HG03045 (cell line): ENCODE measurements at regions not wholly inside any gene's neighbourhood (a gene's known extent, or its start where the extent isn't known, plus 50 kb on each side); places are given as distances from the start of the nearest gene placed in this dataset.

ENCODE experiments used
- ATAC-seq: cut with Tn5 transposase; IDR thresholded peaks from one replicate; pipeline ENCODE4 v1.9.1; 2021; ENCODE audit warnings: mild to moderate bottlenecking, moderate library complexity; ENCODE audit not compliant: unreplicated experiment

DNA sequence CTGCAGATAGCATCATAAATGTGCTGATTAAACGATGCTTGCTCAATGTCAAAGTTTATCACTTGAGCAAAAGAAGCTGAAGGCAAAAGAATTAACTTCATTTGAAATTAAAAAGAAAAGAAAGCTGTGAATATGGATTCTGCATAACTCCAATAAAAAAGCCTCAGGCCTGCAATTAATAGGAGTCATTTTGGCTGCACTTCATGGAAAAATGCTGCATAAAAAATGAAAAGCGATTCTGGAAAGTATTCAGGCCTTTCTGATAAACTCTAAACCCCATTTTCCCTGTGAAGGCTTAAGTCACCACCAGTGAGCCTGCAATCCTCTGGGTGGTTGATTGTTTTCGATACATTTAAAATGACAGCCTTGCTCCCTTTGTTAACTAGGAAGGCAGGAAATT, 1793.4 kb downstream of the SUCLG1 start:
- no peak for ATAC-seq

DNA sequence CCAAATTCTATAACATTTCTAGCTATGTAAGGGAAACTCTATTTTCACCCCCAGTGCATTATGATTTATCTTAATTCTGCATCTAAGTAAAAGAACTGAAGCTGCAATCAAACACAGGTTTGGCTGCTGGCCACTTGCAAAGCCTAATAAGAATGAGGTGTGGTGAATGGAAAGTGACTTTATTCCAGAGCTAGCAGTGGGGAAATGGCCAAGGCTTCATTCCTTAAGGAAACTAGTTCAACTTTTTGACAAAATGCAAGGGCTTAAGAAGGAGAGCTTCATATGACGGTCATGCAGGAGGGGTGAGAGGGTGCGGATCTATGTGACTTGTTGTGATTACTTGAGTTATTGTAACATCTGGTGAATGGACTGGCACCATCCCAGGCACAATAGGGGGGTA, 1802.0 kb downstream of the SUCLG1 start:
- ATAC-seq: no peak

DNA sequence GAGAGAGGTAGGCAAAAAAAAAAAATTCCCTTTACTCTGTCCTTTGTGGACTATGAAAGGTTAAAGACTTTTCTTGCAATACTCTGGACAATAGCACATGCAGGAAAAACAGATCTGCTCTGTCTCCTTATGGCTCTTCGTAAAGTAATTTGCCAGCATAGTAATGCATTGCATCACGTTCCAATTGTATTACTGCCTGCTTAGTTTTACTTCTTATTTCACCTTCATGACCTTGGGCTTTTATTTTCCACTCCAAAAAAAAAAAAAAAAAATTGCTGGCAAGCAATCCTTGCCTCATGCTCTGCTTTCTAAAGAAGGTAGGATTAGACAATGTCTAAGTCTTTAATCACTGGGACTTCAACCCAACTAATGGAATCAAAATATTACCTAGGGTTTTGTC, 1802.7 kb downstream of the SUCLG1 start:
- ATAC-seq: no peak

DNA sequence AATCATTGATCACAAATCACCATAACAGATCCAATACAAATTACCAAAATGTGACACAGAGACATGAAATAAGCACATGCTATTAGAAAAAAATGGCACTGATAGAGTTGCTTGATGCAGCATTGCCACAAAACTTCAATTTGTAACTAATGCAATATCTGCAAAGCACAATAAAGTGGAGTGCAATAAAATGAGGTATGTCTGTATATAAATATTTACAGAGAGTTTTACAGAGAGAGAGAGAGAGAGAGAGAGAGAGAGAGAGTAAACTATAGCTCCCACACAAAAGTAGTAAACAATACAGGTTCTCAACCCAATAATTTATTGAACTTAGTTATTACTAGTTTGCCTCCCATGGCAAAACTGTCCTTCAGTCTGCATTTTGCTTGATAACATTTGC, 1807.0 kb downstream of the SUCLG1 start:
- ATAC-seq: no peak

DNA sequence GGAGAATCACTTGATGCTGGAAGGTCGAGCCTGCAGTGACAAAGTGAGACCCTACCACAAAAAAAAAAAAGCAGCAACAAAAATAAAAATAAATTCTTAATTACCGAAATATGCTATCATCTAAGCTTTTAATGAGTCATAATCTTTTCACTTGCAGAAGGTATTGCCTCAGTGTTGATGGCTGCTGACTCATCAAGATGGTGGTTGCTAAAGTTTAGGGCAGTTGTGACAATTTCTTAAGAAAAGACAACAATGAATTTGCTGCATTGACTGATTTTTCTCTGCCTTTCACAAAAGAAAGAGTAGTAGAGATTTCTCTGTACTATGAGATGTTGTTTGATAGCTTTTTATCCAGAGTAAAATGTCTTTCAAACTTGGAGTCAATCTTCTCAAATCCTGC, 1809.0 kb downstream of the SUCLG1 start:
- ATAC-seq: no peak

DNA sequence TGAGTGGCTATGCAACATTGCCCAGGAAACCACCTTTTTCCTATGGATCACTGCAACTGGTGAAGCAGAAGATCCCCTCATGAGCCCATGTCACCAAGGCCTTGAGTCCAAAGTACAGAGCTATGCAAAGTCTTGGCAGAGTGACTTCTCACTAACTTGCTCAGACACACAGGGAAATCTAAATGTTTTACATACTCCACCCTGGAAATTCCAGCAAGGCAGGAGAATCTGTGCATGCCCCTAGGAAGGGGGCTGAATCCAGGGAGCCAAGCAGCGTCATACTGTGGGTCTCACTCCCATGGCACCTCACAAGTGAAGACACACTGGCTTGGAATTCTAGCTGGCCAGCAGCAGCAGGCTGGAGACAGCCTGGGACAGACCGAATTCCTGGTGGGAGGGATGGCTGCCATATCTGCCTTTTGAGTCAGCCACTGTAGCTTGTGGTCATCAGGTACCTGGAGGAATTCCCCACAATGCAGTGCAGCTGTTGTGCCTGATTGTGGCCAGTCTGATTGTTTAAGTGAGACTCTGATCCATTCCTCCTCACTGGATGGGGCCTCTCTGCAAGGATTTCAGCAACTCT, 1817.4 kb downstream of the SUCLG1 start:
- no peak for ATAC-seq

DNA sequence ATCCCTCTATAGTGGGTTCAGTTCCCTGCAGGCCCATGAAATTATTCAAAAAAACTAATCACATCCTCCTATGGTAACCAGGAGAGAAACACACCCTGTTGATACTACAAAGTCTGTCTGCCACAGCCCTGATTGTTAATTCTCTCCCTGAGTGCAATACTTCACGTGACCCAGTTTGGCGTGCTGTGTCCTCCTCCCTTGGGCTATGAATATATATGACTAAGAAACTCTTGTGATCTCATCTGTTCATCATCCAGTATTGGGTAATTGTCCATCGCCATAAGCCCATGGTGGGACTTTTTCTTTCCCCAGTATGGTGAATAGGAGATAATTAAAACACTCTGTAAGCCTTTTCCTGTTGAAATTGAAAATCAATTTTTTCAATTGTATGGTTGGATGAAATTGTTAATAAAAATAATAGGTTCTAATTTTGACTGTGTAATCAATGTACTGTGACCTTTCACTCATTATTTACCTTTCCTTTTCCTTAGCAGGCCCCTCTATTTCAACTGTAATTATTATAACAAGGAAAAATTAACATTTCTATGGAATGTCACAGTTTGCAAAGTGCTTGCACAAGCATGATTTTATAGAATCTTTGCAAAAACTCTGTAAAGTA, 1822.6 kb downstream of the SUCLG1 start:
- ATAC-seq: no peak

DNA sequence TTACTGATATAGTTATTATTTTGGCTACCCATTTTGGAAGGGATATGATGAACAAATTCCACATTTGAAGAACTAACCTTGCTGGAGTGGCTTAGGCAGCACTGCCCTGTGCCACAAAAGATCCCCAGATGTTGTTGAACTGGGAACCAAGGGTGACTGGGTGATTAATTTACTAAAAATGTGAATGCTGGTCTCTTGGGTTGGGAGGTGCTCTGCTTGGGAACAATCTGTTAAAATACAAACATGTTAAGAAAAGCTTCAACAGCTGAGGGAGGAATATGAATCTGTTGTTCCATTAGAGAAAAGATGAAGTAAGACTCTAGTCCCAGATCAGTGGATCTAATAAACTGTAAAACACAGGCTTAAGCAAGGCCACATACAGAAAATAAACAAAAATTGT, 1860.1 kb downstream of the SUCLG1 start:
- ATAC-seq: no peak

DNA sequence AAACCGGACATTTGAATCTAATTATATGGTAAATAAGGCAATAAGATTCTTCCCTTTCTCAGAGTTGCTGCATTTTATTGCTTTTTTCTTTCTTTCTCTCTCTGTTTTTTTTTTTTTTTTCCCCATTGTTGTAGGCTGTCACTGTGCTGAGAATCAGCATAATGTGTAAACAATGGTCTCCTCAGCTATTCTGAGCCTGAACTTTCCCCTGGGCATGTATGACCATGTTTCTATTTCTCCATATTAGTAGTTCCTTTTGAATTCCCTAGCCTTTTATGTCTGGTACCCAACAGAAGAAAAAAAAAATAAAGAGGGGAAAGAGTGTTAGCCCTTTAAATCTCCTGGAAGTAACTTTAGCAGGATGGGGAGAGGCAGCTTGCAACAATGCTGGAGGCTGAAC, 1862.5 kb downstream of the SUCLG1 start:
- no peak for ATAC-seq

DNA sequence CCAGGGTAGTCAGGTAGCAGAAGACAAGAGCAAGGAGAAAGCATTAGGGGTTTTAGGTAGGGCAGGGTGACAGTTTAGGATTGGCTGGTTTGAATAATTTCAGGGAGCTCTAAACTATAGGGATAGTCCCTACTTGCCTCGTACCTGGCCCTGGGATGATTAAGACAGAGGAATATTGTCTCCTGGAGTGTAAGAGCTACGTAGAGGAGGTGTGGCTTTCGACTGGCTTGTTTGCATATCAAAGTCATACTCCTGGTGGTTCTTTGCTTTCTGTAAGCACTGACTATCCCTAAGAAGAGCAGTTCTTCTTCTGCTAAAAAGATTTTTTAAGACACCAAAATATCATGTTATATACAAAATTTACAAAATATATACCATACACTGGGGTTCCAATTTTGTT, 1867.4 kb downstream of the SUCLG1 start:
- ATAC-seq: no peak

DNA sequence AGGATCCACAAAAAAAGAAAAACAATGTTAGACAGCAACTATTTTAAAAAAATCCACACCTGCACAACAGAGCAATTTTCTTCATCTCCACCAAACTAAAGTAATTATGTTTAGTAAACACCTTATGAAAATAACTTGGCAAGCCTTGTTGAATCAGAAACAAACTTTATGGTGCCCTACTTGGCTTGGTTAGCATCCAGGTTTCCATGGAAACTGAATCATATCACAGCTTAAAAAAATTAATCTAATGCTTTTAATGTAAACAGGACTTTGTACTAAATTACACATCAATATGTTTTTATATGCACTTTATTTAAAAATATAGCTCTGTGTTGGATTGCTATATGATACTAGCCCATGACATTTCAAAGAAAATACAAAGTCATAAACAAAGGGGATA, 1882.4 kb downstream of the SUCLG1 start:
- no peak for ATAC-seq

DNA sequence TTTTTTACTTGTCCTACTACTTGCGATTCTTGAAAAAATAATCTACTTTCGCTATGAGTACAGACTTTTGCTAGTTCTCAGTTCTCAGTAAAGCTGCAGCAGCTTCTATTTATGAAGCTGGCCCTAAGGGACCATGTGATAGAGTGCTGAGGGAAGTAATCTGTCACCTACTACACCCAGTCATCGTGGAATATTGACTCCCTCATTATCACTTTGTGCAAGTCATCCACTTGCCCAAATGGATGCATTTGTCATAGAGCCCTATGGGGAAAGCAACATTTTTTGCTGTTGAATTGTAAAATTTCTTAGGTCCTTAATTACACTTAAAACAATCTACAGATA, 1919.8 kb downstream of the SUCLG1 start:
- ATAC-seq: no peak

DNA sequence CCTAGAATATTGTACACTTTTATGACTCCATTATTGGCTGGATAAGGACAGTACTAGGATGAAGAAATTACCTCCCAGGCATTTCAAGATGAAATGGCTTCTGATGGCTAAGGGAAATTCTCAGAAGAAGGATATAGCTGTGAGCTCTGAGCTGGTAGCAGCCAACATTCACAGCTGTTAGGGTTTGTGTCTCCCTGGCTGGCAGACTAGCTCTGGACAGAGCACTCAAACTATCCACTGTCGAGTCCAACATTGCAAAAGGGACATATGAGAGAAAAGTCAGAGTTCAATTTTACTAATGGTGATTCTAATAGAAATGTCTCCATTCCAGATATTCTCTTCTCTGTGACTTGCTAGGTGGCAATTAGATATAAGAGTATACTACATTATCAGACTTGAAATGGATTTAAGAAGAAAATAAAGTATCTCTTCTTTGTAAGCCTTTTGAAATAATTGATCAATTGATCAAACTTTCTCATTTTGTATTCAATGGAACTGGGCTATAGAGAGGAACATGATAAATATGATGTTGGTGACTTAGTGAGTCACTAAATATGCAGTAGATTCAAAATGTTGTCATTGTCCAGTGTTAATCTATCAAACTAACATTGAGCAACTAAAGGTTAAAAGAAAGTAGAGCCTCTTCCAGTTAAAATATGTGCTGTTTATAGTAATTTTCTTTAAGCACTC, 1920.3 kb downstream of the SUCLG1 start:
- ATAC-seq: no peak

DNA sequence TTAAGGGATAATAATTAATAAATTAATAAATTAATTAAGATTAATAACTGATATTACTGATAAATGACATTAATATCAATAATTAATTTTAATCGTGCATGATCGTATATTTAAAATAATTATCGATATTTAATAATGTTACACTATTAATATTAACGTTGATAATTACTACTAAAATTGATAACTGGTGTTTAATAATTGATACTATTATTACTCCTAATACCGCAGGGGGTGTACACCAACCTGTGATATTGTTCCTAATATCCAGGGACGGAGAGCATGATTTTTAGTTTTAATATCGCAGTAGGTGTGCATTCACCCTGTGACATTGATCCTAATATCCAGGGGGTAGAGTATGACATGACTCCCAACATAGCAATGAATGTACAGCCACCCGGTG, 1930.8 kb downstream of the SUCLG1 start:
- ATAC-seq: no peak

DNA sequence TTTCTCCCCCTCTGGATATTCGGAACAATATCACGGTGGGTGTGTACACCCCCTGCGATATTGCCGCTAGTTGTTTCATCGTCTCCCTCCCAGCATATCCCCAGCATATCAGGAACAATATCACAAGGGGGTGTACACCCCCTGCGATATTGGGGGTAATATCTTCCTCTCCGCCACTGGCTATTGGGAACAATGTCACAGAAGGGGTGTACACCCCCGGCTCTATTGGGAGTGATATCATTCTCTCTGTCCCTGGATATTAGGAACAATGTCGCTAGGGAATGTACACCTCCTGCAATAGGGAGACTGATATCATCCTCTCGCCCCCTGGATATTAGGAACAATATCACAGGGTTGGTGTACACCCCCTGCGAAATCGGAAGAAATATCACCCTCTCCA, 1932.0 kb downstream of the SUCLG1 start:
- ATAC-seq: no peak

DNA sequence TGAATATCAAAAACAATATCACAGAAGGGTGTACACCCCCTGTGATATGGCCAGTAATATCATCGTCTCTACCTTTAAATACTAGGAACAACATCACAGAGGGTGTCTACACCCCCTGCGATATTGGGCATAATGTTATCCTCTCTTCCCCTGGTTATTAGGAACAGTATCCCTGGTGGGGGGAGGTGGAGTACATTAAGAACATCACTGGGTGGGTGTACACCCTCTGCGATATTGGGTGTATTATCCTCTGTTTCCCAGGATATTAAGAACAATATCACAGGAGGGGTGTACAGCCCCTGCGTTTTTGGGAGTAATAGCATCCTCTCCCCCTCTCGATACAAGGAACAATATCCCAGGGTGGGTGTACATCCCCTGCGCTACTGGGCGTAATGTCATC, 1932.8 kb downstream of the SUCLG1 start:
- no peak for ATAC-seq

DNA sequence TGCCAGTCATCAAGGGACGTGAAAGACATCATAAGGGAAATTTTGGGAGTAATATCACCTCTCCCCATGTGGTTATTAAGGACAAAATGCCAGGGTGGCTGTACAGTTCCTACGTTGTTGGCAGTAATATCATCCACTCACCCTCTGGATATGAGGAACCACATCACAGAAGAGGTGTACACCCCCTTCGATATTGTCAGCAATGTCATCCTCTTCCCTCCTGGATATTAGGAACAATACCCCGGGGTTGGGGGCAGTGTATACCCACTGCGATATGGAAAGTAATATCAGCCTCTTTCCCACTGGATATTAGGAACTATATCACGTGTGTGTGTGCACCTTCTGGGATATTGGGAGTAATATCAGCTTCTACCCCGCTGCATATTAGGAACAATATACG, 1933.3 kb downstream of the SUCLG1 start:
- ATAC-seq: no peak

DNA sequence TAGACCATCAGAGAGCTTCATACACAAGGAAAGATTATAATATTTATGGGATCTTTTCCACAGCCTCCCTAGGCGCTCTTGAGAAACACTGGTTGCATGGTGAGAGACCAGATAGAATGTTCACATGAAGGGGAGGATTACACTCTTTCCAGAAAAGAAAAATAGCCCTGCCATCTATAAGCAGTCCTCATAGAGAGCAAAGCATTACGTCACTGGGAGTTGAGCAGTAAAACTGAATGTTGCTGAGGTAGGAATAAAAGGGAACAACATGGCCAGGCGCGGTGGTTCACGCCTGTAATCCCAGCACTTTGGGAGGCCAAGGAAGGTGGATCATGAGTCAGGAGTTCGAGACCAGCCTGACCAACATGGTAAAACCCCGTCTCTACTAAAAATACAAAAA, 1934.3 kb downstream of the SUCLG1 start:
- no peak for ATAC-seq

DNA sequence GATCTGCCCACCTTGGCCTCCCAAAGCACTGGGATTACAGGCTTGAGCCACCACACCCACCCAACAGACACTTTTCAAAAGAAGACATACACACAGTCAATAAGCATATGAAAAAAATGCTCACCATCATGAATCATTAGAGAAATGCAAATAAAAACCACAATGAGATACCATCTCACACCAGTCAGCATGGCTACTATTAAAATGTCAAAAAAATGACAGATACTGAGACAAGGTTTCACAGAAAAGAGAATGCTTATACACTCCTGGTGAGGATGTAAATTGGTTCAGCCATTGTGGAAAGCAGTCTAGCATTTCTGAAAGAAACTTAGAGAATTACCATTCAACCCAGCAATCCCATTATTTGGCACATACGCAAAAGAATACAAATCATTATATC, 1947.2 kb downstream of the SUCLG1 start:
- no peak for ATAC-seq

DNA sequence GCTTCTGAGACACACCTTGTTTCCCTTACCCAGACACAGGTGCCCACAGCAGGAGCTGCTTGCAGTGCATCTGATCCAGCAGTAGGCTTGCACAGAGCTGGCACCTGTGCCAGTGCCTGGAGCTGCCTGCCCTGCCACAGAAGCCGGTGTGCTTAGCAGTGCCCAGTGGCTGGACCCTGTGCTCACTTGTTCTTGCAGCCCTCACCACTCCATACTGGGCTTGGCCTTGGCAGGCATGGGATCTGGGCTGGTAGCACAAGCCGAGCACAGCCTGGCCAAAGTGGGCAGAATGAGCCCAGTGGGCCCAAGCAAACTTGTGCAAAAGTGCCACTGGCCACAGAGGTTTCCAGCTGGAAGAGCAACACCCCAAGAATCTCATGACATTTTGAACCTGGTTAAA, 1950.4 kb downstream of the SUCLG1 start:
- no peak for ATAC-seq

DNA sequence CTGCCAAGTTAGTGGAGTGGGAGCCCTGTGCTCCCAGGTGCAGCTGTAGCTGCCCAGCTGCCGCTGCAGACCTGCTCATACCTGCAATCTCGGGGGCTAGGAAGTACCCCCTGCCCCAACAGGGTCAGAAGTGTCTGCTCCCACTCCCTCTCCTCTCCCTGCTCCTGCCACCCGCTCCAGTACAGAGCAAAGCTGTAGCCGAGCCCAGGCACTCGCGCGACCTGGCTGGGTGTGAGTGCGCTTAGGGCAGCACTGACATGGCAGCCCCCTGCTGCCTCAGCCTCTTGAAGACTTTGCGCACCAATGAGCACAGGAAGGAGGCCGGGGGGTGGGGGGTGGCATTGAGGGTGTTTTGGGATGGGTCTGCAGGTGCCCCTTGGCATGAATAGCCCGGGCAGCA, 1951.4 kb downstream of the SUCLG1 start:
- no peak for ATAC-seq

DNA sequence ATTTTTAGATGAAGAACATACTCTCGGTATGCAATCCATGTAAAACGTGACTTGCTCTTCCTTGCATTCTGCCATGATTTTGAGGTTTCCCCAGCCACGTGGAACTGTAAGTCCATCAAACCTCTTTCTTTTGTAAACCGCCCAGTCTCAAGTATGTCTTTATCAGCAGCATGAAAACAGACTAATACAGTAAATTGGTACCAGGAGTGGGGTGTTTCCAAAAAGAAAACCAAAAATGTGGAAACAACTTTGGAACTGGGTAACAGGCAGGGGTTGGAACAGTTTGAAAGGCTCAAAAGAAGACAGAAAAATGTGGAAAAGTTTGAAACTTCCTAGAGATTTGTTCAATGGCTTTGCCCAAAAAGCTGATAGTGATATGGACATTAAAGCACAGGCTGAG, 1957.9 kb downstream of the SUCLG1 start:
- no peak for ATAC-seq
